ENCODE measurements at regions not wholly inside any gene's neighbourhood (a gene's known extent, or its start where the extent isn't known, plus 50 kb on each side); places are given as distances from the start of the nearest gene placed in this dataset.

DNA sequence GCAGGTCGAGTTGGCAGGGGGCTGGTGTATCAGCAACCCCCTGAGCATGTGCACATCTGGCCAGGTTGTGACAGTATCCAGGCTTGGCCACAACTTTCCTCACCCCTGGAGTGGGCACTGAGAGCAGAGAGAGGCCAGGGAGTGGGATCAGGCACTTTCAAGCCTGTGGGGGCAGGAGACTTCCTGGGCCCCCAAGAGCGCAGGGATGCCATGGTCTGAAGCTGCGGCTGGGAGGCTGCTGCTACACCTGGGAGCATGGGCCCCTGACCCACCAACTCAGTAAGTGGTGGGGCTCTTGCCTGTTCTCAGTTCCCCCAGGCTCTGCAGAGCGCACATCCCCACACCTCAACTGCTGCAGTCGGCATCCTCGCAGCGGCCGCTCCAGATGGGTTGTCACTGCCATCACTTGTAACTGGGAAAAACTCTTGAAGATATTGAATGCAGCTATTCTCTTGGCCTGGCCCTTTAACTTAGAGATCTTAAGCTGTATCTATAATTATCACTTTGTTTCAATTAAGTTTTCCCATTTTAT is 245.4 kb upstream of the SLITRK1 start:
- no peak for TF ChIP-seq POLR2AphosphoS5 (IDR thresholded peaks at IDR 0.05; ENCODE audit: low read depth)
- TF ChIP-seq, protein P1, sequence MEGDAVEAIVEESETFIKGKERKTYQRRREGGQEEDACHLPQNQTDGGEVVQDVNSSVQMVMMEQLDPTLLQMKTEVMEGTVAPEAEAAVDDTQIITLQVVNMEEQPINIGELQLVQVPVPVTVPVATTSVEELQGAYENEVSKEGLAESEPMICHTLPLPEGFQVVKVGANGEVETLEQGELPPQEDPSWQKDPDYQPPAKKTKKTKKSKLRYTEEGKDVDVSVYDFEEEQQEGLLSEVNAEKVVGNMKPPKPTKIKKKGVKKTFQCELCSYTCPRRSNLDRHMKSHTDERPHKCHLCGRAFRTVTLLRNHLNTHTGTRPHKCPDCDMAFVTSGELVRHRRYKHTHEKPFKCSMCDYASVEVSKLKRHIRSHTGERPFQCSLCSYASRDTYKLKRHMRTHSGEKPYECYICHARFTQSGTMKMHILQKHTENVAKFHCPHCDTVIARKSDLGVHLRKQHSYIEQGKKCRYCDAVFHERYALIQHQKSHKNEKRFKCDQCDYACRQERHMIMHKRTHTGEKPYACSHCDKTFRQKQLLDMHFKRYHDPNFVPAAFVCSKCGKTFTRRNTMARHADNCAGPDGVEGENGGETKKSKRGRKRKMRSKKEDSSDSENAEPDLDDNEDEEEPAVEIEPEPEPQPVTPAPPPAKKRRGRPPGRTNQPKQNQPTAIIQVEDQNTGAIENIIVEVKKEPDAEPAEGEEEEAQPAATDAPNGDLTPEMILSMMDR (IDR thresholded peaks at IDR 0.05; ENCODE audit: insufficient read depth, low read length), result no peak
